BLaER1 treated with 17β-estradiol and CSF1 and Interleukin-3, amounts not matched to agents 10 nM and 100 nM (cell line): ENCODE measurements at regions not wholly inside any gene's neighbourhood (a gene's known extent, or its start where the extent isn't known, plus 50 kb on each side); places are given as distances from the start of the nearest gene placed in this dataset.

ENCODE experiments used
- H3K27ac ChIP-seq, 11 experiments: shearing (Covaris generic); formaldehyde crosslinking; 2 replicates each; pipeline ENCODE4 v1.8.1; 2022
- H3K27me3 ChIP-seq, 11 experiments: shearing (Covaris generic); formaldehyde crosslinking; 2 replicates each; pipeline ENCODE4 v1.8.1; 2022
- H3K36me3 ChIP-seq, 11 experiments: shearing (Covaris generic); formaldehyde crosslinking; 2 replicates each; pipeline ENCODE4 v1.8.1; 2022
- H3K4me1 ChIP-seq, 10 experiments: shearing (Covaris generic); formaldehyde crosslinking; 2 replicates each; pipeline ENCODE4 v1.8.1; 2022
- H3K4me2 ChIP-seq, 11 experiments: shearing (Covaris generic); formaldehyde crosslinking; 2 replicates each; pipeline ENCODE4 v1.8.1; 2022
- H3K4me3 ChIP-seq, 10 experiments: shearing (Covaris generic); formaldehyde crosslinking; 2 replicates each; pipeline ENCODE4 v1.8.1; 2022
- H3K9ac ChIP-seq, 11 experiments: shearing (Covaris generic); formaldehyde crosslinking; 2 replicates each; pipeline ENCODE4 v1.8.1; 2022
- H3K9me3 ChIP-seq, 11 experiments: shearing (Covaris generic); formaldehyde crosslinking; replicated peaks in 1 of 11; 2 replicates each; pipeline ENCODE4 v1.8.1; 2022
- H4K20me1 ChIP-seq, 11 experiments: shearing (Covaris generic); formaldehyde crosslinking; 2 replicates each; pipeline ENCODE4 v1.8.1; 2022
- Cebpa-rat ChIP-seq, 11 experiments: shearing (Covaris generic); IDR thresholded peaks; 2 replicates each; pipeline ENCODE4 v1.8.1; 2022

DNA sequence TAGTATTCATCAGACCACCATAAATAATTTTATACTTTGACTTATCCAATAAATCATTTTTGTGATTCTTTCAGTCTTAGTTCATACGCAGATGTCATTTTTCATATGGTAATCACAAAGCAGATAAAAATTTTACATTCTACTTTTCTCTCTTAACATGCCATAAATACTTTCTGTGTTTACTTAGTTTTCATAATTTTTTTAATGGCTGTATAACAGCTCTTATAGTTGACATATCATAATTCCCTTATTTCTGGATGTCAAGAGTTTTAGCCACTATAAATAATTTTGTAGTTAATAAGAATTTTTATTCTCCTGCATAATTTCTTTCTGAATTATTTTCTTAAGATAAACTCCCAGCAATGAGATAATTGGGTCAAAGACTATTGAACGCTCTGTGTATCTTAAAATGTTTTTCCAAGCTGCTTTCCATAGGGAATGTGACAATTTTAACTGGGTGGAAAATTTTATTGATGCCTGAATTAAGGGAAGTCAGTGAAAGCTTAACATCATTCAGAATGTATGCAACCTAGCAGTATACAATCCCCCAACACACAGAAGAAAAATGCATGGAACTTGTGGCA, 702.7 kb downstream of the EPM2A start:
- Histone ChIP-seq H3K4me3 (no peak overlapping the region), H3K36me3 (no peaks in the 10 kb centered on the region), H3K27ac (no peak overlapping the region), H3K4me2 (no peak overlapping the region), H3K9me3 (0 out of 22 replicates have a peak, but pooled peaks cover 0 to 5% (median 0%) of the 10 kb centered on the region in 11 experiments), H3K27me3 (no peaks in the 10 kb centered on the region), H3K4me1 (no peaks in the 10 kb centered on the region), H4K20me1 (no peaks in the 10 kb centered on the region), H3K9ac (no peak overlapping the region)
- no peak for TF ChIP-seq Cebpa-rat (IDR thresholded peaks at IDR 0.05)

DNA sequence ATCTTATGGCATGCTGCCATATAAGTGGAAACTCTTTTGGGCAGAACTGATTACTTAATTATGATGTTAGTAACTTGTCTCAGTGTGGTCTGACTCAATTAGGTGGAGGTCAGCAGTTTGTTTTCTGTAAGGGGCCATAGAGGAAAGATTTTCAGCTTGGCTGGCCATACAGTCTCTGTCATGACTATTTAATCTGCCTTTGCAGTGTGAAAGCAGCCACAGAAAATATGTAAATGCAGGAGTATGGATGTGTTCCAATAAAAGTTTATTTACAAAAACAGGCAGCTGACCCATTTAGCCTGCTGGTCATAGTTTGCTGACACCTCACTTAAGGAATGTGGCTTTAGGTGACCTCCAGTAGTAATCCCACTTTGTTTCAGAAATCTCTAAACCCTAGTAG, 700.7 kb downstream of the EPM2A start:
- H3K27me3 ChIP-seq, result no peaks in the 10 kb centered on the region
- H3K9ac ChIP-seq, result no peak overlapping the region
- H3K9me3 ChIP-seq, result 0 out of 22 replicates have a peak, but pooled peaks cover 0 to 5% (median 0%) of the 10 kb centered on the region in 11 experiments
- no peaks in the 10 kb centered on the region for H3K4me1 ChIP-seq
- H3K4me2 ChIP-seq, result no peak overlapping the region
- no peaks in the 10 kb centered on the region for H3K36me3 ChIP-seq
- H3K4me3 ChIP-seq, result no peak overlapping the region
- no peak for TF ChIP-seq Cebpa-rat (IDR thresholded peaks at IDR 0.05)
- H4K20me1 ChIP-seq, result no peaks in the 10 kb centered on the region
- H3K27ac ChIP-seq, result no peak overlapping the region

DNA sequence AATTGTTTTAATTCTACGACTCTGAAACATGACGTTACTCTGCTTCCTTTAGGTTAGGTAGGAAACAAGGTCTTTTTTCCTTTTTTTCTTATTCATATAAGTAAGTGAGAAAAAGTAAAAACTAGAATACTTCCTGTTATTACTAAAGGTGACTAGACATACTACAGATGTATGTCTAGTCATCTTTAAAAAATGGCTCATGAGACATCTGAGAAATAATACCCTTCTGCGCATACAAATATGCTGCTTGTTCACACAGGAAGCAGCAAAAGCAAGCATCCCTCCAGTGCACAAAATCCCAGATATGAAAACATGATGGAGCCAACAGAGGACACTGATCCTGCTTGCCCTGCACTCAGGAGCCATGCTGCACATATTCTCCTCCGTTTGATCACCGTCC, 699.1 kb downstream of the EPM2A start:
- no peaks in the 10 kb centered on the region for H3K36me3 ChIP-seq
- H3K9me3 ChIP-seq, result 0 out of 22 replicates have a peak, but pooled peaks cover 0 to 5% (median 0%) of the 10 kb centered on the region in 11 experiments
- H4K20me1 ChIP-seq, result no peaks in the 10 kb centered on the region
- no peak overlapping the region for H3K27ac ChIP-seq
- TF ChIP-seq Cebpa-rat (IDR thresholded peaks at IDR 0.05), result no peak
- no peaks in the 10 kb centered on the region for H3K27me3 ChIP-seq
- no peak overlapping the region for H3K4me3 ChIP-seq
- no peaks in the 10 kb centered on the region for H3K4me1 ChIP-seq
- no peak overlapping the region for H3K4me2 ChIP-seq
- H3K9ac ChIP-seq, result no peak overlapping the region

DNA sequence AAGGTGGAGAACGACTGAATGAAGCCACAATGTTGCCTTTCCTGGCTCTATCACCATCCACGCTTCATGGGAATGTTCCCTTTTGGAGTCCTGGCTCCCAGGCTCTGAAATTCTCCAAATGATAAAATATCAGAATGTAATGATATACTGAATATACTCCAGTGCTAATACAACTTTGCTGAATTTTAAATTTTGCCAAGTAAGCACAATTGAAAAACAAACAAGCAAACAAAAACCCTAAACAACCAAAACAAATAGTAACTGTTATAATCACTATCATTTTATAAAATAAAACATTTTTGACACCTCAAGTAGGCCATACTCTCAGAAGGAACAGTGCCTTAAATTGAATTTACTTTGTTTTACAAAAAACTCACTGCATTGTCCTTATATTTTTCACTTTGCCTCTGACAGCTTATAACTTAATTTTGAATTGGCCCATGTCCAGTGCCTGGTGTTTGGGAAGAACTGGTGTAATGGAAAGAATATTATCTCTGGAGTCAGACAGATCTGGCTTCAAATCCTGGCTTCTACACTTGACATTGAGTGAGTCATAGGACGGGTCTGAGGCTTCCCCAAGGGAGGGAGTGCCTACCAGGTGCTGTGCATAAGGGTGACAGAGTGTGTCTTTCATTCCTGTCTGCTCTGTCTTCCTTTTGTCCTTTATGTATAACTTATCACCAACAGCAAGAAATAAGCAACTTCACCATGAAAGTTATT, 698.3 kb downstream of the EPM2A start:
- TF ChIP-seq Cebpa-rat (IDR thresholded peaks at IDR 0.05), result no peak
- Histone ChIP-seq H3K27ac (no peak overlapping the region), H3K27me3 (no peaks in the 10 kb centered on the region)

DNA sequence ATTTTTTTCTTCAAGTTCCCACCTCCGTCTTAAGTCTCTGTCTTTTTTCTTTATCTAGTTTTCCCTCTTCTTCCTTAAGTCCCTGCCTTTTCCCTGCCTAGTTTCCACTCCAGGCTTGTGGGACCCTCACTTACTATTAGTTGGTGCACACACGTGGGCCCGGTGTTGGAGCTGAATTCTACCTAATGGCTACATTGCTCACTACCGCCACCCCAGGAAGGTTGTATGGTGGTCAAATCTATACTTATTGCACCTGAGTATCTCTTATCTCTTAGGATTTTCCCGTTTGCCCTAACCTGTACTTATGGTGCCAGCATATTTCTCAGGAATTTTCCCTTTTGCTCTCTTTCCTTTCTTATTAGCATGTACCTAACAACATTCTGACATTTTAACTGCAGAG, 692.8 kb downstream of the EPM2A start:
- Histone ChIP-seq H3K9ac (no peak overlapping the region), H3K4me2 (no peak overlapping the region), H3K4me3 (no peak overlapping the region), H3K27ac (no peak overlapping the region), H3K36me3 (no peaks in the 10 kb centered on the region), H3K4me1 (no peaks in the 10 kb centered on the region), H4K20me1 (no peaks in the 10 kb centered on the region), H3K9me3 (0 out of 22 replicates have a peak, but pooled peaks cover 0 to 7% (median 0%) of the 10 kb centered on the region in 11 experiments), H3K27me3 (no peaks in the 10 kb centered on the region)
- TF ChIP-seq Cebpa-rat (IDR thresholded peaks at IDR 0.05), result no peak

More for the DNA sequence above, 698.3 kb downstream of the EPM2A start:
- Histone ChIP-seq H3K9me3 (0 out of 22 replicates have a peak, but pooled peaks cover 0 to 5% (median 0%) of the 10 kb centered on the region in 11 experiments), H3K4me3 (no peak overlapping the region), H3K9ac (no peak overlapping the region), H3K4me1 (no peaks in the 10 kb centered on the region), H3K36me3 (no peaks in the 10 kb centered on the region), H4K20me1 (no peaks in the 10 kb centered on the region), H3K4me2 (no peak overlapping the region)

DNA sequence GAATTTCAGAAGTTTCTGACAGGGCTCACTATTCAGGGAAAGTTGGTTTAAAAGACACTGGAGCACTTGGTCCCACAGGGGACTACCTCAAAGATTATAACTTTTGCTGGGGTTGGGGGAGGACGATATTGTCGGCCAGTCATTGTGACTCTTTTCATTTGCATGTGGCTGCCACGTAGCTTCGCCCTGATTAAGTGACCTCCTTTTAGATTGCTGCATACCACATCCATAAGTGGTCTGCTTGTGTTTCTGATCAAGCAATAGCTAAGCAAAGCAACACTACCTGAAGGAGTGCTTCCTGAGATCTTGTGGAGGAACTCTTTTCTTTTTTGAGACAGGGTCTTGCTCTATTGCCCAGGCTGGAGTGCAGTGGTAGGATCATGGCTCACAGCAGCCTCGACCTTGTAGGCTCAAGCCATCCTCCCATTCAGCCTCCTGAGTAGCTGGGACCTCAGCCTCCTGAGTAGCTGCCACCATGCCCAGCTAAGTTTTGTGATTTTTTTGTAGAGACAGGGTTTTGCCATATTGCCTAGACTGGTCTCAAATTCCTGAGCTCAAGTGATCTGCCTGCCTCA, 691.3 kb downstream of the EPM2A start:
- no peak overlapping the region for H3K27ac ChIP-seq
- no peaks in the 10 kb centered on the region for H3K4me1 ChIP-seq
- H4K20me1 ChIP-seq, result no peaks in the 10 kb centered on the region
- H3K4me3 ChIP-seq, result no peak overlapping the region
- H3K27me3 ChIP-seq, result no peaks in the 10 kb centered on the region
- H3K4me2 ChIP-seq, result no peak overlapping the region
- no peak for TF ChIP-seq Cebpa-rat (IDR thresholded peaks at IDR 0.05)
- H3K36me3 ChIP-seq, result no peaks in the 10 kb centered on the region
- no peak overlapping the region for H3K9ac ChIP-seq
- H3K9me3 ChIP-seq, result 0 out of 22 replicates have a peak, but pooled peaks cover 0 to 7% (median 0%) of the 10 kb centered on the region in 11 experiments

DNA sequence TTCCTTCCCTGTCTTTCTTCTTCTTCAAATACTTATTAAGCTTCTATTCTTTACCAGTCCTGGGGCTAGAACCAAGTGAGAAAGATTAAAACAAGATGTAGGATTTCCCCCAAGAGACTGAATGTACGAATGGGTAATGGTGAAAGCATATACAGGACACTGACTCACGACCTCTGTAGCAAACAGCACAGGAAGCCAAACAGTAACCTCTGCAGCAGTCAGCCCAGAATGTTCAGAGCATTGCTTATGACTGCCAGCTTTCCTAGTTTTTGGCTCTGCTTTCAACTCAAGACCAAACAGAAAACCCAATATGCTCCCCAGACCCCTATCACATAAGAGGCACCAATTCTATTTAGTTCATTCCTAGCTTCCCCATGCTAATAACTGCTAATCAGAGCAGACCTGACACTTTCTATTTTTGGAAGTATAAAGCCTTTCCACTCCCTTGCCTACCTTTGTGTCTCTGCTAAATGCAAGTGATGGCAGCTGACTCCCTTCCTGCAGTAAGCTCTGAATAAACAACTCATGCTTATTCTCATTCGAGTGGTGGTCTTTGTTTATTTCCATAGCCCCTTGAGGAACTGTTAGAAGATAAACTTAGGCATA, 690.6 kb downstream of the EPM2A start:
- Histone ChIP-seq H3K4me1 (no peaks in the 10 kb centered on the region), H3K9me3 (0 out of 22 replicates have a peak, but pooled peaks cover 0 to 7% (median 0%) of the 10 kb centered on the region in 11 experiments), H3K9ac (no peak overlapping the region), H4K20me1 (no peaks in the 10 kb centered on the region), H3K27me3 (no peaks in the 10 kb centered on the region), H3K4me3 (no peak overlapping the region), H3K27ac (no peak overlapping the region), H3K36me3 (no peaks in the 10 kb centered on the region), H3K4me2 (no peak overlapping the region)
- no peak for TF ChIP-seq Cebpa-rat (IDR thresholded peaks at IDR 0.05)

DNA sequence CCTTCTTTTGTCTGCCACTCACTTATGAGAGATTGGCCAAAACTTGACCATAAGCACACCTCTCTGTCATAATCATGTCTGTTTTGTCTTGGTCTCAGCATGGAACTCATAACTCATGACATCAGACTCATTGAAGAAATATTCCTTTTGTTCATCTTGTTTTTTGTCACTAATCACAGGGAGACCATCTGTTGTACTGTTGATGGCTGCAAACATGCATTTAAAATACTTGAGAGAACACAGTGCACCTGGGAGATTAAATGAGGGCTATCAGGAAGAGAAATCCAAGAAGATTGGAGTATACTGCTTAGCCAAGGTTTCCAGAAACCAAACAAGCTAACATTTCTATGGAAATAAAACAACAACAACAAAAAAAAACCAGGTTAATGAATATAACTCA, 689.7 kb downstream of the EPM2A start:
- Histone ChIP-seq H3K27me3 (no peaks in the 10 kb centered on the region), H3K36me3 (no peaks in the 10 kb centered on the region), H3K4me1 (no peaks in the 10 kb centered on the region), H3K27ac (no peak overlapping the region), H3K4me2 (no peak overlapping the region), H3K4me3 (no peak overlapping the region), H3K9me3 (0 out of 22 replicates have a peak, but pooled peaks cover 0 to 7% (median 0%) of the 10 kb centered on the region in 11 experiments), H4K20me1 (no peaks in the 10 kb centered on the region), H3K9ac (no peak overlapping the region)
- no peak for TF ChIP-seq Cebpa-rat (IDR thresholded peaks at IDR 0.05)

DNA sequence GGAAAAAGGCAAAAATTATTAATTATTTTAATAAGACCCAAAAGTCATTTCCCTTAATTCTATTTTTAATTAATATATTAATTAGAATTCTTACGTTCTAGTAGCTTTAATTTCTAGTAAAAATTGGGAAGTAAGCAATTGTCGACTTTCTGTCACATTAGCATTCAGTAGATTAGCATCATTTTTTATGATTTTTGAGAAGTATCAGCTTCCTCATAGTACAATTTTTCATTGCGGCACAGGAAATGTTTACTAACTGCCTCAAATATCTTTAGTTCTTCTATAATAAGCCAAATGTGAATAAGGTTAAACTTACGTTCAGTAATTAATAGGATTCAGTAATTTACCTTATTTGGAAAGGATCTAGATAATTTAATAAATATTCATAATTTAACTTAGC, 687.4 kb downstream of the EPM2A start:
- Histone ChIP-seq H3K4me3 (no peak overlapping the region), H4K20me1 (no peaks in the 10 kb centered on the region), H3K9ac (no peak overlapping the region), H3K9me3 (no peaks in the 10 kb centered on the region), H3K27me3 (no peaks in the 10 kb centered on the region), H3K27ac (no peak overlapping the region), H3K4me1 (peaks cover 0 to 9% (median 0%) of the 10 kb centered on the region in 10 experiments; a peak in 4 of 20 replicates), H3K4me2 (no peak overlapping the region), H3K36me3 (no peaks in the 10 kb centered on the region)
- no peak for TF ChIP-seq Cebpa-rat (IDR thresholded peaks at IDR 0.05)
